ENCODE measurements at regions not wholly inside any gene's neighbourhood (a gene's known extent, or its start where the extent isn't known, plus 50 kb on each side); places are given as distances from the start of the nearest gene placed in this dataset.

DNA sequence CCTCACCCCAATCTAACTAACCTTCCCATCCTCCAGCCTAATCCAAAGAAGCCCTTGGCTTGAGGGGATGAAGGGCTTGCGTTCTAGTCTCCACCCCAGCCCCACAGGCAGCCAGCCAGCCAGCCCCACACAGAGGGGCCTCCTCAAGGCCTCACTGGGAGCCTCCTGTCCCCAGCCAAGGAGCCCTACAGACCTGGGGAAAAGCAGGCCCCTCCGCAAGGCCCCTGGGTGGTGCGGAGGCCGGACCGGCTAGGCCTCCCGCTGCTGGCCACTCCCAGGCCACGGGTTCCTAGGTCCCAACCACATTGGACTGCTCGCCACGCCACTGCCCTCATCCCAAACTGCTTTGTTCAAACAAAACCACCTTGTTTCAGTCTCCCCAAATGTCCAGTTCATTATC is 78.0 kb downstream of the ZIC5 start:
- DNase-seq (ENCODE audit: low read depth in 4 of 6, low spot score in 6 of 6): no peak
- Histone ChIP-seq H3K27ac (ENCODE audit: low read depth, low read length) (no peak overlapping the region), H3K4me1 (ENCODE audit: control insufficient read depth, insufficient read depth, low read length) (peaks cover 23% of the 10 kb centered on the region), H3K27me3 (ENCODE audit: control insufficient read depth, insufficient read depth, low read length) (peaks cover 80% of the 10 kb centered on the region), H3K4me3 (ENCODE audit: low read depth, low read length) (no peak overlapping the region), H3K9me3 (ENCODE audit: control insufficient read depth, insufficient read depth, low read length) (no peaks in the 10 kb centered on the region), H3K36me3 (ENCODE audit: control insufficient read depth, insufficient read depth, low read length) (no peaks in the 10 kb centered on the region)
- 87% methylated on average over 7 of the region's 9 CpGs for WGBS (ENCODE audit: insufficient coverage)

DNA sequence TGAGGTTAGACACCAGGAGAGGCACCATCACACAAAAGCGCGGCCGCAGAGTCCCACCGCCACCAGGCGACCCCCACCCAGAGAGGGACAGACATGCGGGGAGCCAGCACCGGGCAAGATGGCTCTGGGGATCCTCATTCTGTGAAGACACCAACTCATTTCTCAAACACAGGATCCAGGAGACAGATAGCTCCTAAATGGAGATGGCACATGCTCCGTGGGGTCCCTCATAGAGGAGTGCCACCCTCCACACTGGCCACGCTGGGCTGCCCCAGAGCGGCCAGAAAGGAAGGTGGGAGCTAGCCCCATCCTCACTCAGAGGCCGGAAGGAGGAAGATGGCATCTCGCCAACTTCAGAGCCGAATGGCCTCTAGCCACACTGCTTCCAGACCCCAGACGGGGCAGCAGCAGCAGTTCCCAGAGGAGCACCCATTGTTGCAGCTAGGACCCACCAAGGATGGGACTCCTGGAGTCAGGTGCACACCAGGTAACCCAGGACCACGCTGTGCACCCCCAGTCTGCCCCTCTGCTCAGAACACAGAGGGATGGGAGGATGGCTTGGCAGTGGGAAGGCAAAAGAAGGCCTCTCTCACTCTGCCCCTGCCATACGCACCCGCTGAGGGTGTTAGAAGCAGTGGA is 78.6 kb downstream of the ZIC5 start:
- Histone ChIP-seq H3K36me3 (ENCODE audit: control insufficient read depth, insufficient read depth, low read length) (no peaks in the 10 kb centered on the region), H3K4me3 (ENCODE audit: low read depth, low read length) (no peak overlapping the region), H3K27ac (ENCODE audit: low read depth, low read length) (no peak overlapping the region), H3K9me3 (ENCODE audit: control insufficient read depth, insufficient read depth, low read length) (no peaks in the 10 kb centered on the region), H3K4me1 (ENCODE audit: control insufficient read depth, insufficient read depth, low read length) (peaks cover 23% of the 10 kb centered on the region), H3K27me3 (ENCODE audit: control insufficient read depth, insufficient read depth, low read length) (peaks cover 78% of the 10 kb centered on the region)
- DNase-seq (ENCODE audit: low read depth in 4 of 6, low spot score in 6 of 6): no peak
- 62% methylated on average over 17 of the region's 17 CpGs for WGBS (ENCODE audit: insufficient coverage)

DNA sequence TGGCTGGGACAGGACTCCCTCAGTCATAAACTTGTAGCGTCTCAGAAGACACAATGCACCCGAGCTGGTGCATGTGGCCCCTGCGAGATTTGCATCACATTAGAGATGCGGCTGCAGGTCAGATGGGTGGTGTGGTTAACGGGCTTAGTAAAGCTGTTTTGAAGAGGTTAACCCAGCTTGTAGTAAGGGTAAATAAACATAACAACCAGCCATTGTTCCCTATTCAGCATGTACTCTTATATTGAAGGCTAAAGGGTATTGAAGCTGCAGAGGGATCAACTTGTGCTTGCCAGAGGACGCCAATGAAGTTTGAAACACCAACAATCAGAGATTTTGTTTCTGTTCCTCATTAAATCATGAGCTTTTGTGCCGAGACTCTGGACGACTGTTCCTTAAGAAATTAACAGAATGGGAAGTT is 79.4 kb downstream of the ZIC5 start:
- H3K9me3 ChIP-seq (ENCODE audit: control insufficient read depth, insufficient read depth, low read length): no peaks in the 10 kb centered on the region
- DNase-seq (ENCODE audit: low read depth in 4 of 6, low spot score in 6 of 6): peak in 2 of 6 donors; percentile 33 to 56
- H3K27ac ChIP-seq (ENCODE audit: low read depth, low read length): no peak overlapping the region
- WGBS (ENCODE audit: insufficient coverage): 20% methylated on average over 1 of the region's 8 CpGs
- H3K36me3 ChIP-seq (ENCODE audit: control insufficient read depth, insufficient read depth, low read length): no peaks in the 10 kb centered on the region
- H3K4me1 ChIP-seq (ENCODE audit: control insufficient read depth, insufficient read depth, low read length): peaks cover 23% of the 10 kb centered on the region
- peaks cover 71% of the 10 kb centered on the region for H3K27me3 ChIP-seq (ENCODE audit: control insufficient read depth, insufficient read depth, low read length)
- H3K4me3 ChIP-seq (ENCODE audit: low read depth, low read length): no peak overlapping the region

DNA sequence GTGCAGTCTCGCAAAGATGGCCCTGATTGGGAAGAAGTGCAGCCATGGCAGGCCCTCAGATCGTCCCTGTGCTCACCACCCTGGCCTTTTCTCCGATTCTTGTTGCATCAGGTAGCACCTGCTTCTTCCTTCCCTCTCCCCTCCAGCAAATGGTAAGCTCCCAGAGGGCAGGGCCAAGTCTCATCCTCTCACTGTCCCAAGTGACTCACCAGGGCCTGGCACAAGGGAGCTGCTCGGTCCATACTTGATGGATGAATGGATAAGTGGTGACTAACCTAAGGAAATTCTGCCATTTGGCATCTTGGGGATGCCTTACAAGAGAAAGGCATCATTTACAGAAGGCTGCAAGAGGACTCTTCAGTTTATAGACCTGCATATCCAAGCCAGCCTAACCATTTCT is 84.9 kb downstream of the ZIC5 start:
- WGBS (ENCODE audit: insufficient coverage): 100% methylated on average over 3 of the region's 4 CpGs
- H3K4me3 ChIP-seq (ENCODE audit: low read depth, low read length): no peak overlapping the region
- H3K9me3 ChIP-seq (ENCODE audit: control insufficient read depth, insufficient read depth, low read length): no peaks in the 10 kb centered on the region
- no peaks in the 10 kb centered on the region for H3K36me3 ChIP-seq (ENCODE audit: control insufficient read depth, insufficient read depth, low read length)
- H3K4me1 ChIP-seq (ENCODE audit: control insufficient read depth, insufficient read depth, low read length): no peaks in the 10 kb centered on the region
- H3K27me3 ChIP-seq (ENCODE audit: control insufficient read depth, insufficient read depth, low read length): peaks cover 26% of the 10 kb centered on the region
- no peak overlapping the region for H3K27ac ChIP-seq (ENCODE audit: low read depth, low read length)
- no peak for DNase-seq (ENCODE audit: low read depth in 4 of 6, low spot score in 6 of 6)

DNA sequence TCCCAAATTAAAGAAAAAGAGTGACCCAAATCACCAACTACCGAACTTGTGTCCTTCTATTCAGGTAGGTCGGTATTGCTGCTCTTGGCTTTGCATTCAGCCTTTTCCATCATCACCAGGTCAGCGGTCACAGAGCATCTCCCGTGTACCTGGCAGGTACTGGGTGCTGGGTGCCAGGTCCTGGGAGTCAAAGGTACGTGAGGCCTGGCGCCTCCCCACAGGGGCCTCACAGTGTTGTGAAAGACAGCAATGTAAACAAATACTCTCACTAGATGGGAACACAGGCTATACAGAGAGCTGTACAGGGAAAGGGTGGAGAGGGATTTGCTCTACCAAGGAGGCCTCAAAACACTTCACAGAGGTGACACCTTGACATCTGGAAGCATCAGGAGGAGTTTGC is 86.7 kb downstream of the ZIC5 start:
- Histone ChIP-seq H3K4me1 (ENCODE audit: control insufficient read depth, insufficient read depth, low read length) (no peaks in the 10 kb centered on the region), H3K36me3 (ENCODE audit: control insufficient read depth, insufficient read depth, low read length) (no peaks in the 10 kb centered on the region), H3K4me3 (ENCODE audit: low read depth, low read length) (no peak overlapping the region), H3K9me3 (ENCODE audit: control insufficient read depth, insufficient read depth, low read length) (no peaks in the 10 kb centered on the region), H3K27ac (ENCODE audit: low read depth, low read length) (no peak overlapping the region), H3K27me3 (ENCODE audit: control insufficient read depth, insufficient read depth, low read length) (peaks cover 17% of the 10 kb centered on the region)
- WGBS (ENCODE audit: insufficient coverage): no CpG with 5 or more reads among the region's 6 CpGs
- DNase-seq (ENCODE audit: low read depth in 4 of 6, low spot score in 6 of 6): no peak

GRCh38 chr13:99883805-99884204 is 87.8 kb downstream of the ZIC5 start:
- no peak for DNase-seq (ENCODE audit: low read depth in 4 of 6, low spot score in 6 of 6)
- H3K9me3 ChIP-seq (ENCODE audit: control insufficient read depth, insufficient read depth, low read length): no peaks in the 10 kb centered on the region
- H3K4me1 ChIP-seq (ENCODE audit: control insufficient read depth, insufficient read depth, low read length): no peaks in the 10 kb centered on the region
- H3K4me3 ChIP-seq (ENCODE audit: low read depth, low read length): no peak overlapping the region
- no peak overlapping the region for H3K27ac ChIP-seq (ENCODE audit: low read depth, low read length)
- peaks cover 7% of the 10 kb centered on the region for H3K27me3 ChIP-seq (ENCODE audit: control insufficient read depth, insufficient read depth, low read length)
- WGBS (ENCODE audit: insufficient coverage): 93% methylated on average over 2 of the region's 2 CpGs
- H3K36me3 ChIP-seq (ENCODE audit: control insufficient read depth, insufficient read depth, low read length): no peaks in the 10 kb centered on the region

- WGBS (ENCODE audit: insufficient coverage): 79% methylated on average over 9 of the region's 13 CpGs
- Histone ChIP-seq H3K27me3 (ENCODE audit: control insufficient read depth, insufficient read depth, low read length) (peaks cover 5% of the 10 kb centered on the region), H3K4me1 (ENCODE audit: control insufficient read depth, insufficient read depth, low read length) (no peaks in the 10 kb centered on the region), H3K4me3 (ENCODE audit: low read depth, low read length) (no peak overlapping the region), H3K27ac (ENCODE audit: low read depth, low read length) (no peak overlapping the region), H3K9me3 (ENCODE audit: control insufficient read depth, insufficient read depth, low read length) (no peaks in the 10 kb centered on the region), H3K36me3 (ENCODE audit: control insufficient read depth, insufficient read depth, low read length) (no peaks in the 10 kb centered on the region)
- DNase-seq (ENCODE audit: low read depth in 4 of 6, low spot score in 6 of 6): no peak
Measured at GRCh38 chr13:99878921-99879610, 92.5 kb downstream of the ZIC5 start.

DNA sequence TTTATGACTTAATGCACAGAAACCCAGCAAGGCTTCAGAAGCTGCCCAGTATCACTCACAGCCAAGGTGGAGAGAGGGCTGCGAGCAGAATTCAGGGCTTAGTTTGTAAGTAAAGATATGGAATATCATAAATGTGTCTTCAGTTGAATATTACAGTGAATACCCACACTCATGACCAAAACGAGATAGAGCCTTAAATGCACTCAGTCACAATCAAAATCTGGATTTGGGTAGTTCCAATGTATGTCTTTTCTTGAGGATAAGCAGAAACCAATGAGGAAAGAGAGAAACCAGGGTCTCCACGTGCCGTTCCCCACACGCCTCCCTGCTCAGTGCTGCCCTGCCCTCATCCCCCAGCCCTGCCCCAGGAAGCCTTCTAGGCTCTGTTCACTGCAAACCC is 94.9 kb downstream of the ZIC5 start:
- Histone ChIP-seq H3K4me1 (ENCODE audit: control insufficient read depth, insufficient read depth, low read length) (no peaks in the 10 kb centered on the region), H3K27ac (ENCODE audit: low read depth, low read length) (no peak overlapping the region), H3K36me3 (ENCODE audit: control insufficient read depth, insufficient read depth, low read length) (no peaks in the 10 kb centered on the region), H3K27me3 (ENCODE audit: control insufficient read depth, insufficient read depth, low read length) (peaks cover 9% of the 10 kb centered on the region), H3K9me3 (ENCODE audit: control insufficient read depth, insufficient read depth, low read length) (no peaks in the 10 kb centered on the region), H3K4me3 (ENCODE audit: low read depth, low read length) (no peak overlapping the region)
- 90% methylated on average over 3 of the region's 5 CpGs for WGBS (ENCODE audit: insufficient coverage)
- DNase-seq (ENCODE audit: low read depth in 4 of 6, low spot score in 6 of 6): no peak

- Histone ChIP-seq H3K27ac (ENCODE audit: low read depth, low read length) (no peak overlapping the region), H3K9me3 (ENCODE audit: control insufficient read depth, insufficient read depth, low read length) (no peaks in the 10 kb centered on the region), H3K36me3 (ENCODE audit: control insufficient read depth, insufficient read depth, low read length) (no peaks in the 10 kb centered on the region), H3K4me1 (ENCODE audit: control insufficient read depth, insufficient read depth, low read length) (no peaks in the 10 kb centered on the region), H3K4me3 (ENCODE audit: low read depth, low read length) (no peak overlapping the region), H3K27me3 (ENCODE audit: control insufficient read depth, insufficient read depth, low read length) (peaks cover 18% of the 10 kb centered on the region)
- no peak for DNase-seq (ENCODE audit: low read depth in 4 of 6, low spot score in 6 of 6)
- WGBS (ENCODE audit: insufficient coverage): 100% methylated on average over 1 of the region's 6 CpGs
Measured at GRCh38 chr13:99875391-99875790, 96.2 kb downstream of the ZIC5 start.

DNA sequence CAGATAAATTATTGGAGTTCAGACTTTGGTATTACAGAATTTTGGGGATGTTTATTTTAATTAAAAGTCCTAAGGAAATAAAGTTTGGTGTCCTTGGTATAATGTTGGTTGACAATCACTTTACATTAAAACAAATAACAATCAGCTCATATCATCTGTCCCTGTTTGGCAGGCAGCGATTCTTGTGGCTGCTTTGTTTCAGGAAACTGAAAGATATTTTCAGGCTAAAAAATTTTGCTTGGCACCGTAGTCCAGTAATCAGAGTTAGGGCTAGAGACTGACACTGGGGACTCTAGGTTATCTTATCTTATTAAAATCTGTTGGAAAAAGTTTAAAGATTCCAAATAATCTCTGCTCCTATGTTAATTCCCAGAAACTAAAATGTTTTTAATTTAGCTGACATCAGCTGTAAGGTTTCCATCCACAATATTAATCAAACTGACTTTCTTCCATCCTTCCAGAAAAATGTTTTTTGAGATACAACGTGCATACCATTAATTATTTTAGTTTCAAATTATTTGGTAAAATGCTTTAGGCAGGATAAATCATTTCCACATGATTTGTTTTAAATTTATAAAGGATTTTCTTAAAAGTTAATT is 97.6 kb downstream of the ZIC5 start:
- no peaks in the 10 kb centered on the region for H3K4me1 ChIP-seq (ENCODE audit: control insufficient read depth, insufficient read depth, low read length)
- no peak overlapping the region for H3K4me3 ChIP-seq (ENCODE audit: low read depth, low read length)
- no peaks in the 10 kb centered on the region for H3K9me3 ChIP-seq (ENCODE audit: control insufficient read depth, insufficient read depth, low read length)
- no peaks in the 10 kb centered on the region for H3K36me3 ChIP-seq (ENCODE audit: control insufficient read depth, insufficient read depth, low read length)
- DNase-seq (ENCODE audit: low read depth in 4 of 6, low spot score in 6 of 6): no peak
- no peak overlapping the region for H3K27ac ChIP-seq (ENCODE audit: low read depth, low read length)
- no CpG with 5 or more reads among the region's 3 CpGs for WGBS (ENCODE audit: insufficient coverage)
- H3K27me3 ChIP-seq (ENCODE audit: control insufficient read depth, insufficient read depth, low read length): peaks cover 19% of the 10 kb centered on the region

Measured in spinal cord (tissue), 9 donors.